GM03348 (cell line): ENCODE measurements at regions not wholly inside any gene's neighbourhood (a gene's known extent, or its start where the extent isn't known, plus 50 kb on each side); places are given as distances from the start of the nearest gene placed in this dataset.

Source experiments
- DNase-seq: peaks from one replicate; pipeline ENCODE4 v3.0.0; 2012; ENCODE audit warnings: low spot score

DNA sequence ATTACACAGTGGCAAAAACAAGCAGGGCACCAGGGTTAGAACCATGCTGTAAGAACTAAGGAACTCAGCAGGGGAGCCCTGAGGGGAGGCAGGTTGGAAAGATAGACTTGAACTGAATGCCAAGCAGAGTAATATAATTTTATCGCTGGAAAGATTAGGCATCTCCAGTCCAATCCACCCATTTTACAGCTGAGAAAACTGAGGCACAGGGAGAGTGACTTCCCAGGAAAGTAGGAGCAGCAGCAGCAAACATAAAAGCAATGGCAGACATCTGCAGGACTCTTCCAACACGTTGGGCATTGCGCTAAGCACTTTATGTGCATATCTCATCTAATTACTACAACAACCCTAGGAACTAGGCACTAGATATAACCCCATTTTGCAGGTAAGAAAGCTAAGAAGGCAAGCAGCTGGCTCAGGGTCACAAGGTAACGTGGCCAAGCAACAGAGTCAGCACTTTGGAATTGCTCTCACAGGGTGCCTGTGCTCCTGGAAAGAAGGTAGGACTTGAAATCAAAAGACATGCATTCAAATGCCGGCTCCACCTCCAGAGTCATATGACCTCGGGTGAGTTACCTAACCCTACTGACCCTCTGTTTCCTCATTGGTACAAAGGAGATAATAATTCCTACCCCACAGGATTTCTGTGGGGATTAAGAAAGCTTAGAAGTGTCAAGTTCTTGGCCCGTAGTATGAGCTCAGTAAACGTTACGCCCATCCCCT is 215.3 kb downstream of the BARX2 start:
- no peak for DNase-seq

- DNase-seq = no peak
Measured at GRCh38 chr11:129591527-129591926, 215.9 kb downstream of the BARX2 start.

DNA sequence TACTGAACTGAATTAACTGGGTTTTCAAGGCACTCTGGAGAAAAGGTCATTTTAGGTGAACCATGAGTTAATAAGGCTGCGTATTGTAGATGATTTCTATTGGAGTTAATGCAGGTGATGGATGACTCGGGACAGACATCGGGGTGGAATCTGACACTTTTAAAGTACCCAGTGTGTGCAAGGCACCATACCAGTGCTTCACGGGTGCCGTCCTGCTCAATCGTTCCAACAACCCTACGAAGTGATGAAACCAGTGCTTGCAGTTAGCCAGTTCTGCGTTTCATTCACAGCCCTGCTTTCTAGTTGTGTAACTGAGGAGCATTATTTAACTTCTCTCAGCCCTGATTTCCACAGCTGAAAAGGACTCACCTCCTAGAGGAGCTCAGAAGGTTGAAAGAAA is 216.5 kb downstream of the BARX2 start:
- no peak for DNase-seq

- no peak for DNase-seq
Measured at GRCh38 chr11:129593098-129593497, 217.4 kb downstream of the BARX2 start.

DNA sequence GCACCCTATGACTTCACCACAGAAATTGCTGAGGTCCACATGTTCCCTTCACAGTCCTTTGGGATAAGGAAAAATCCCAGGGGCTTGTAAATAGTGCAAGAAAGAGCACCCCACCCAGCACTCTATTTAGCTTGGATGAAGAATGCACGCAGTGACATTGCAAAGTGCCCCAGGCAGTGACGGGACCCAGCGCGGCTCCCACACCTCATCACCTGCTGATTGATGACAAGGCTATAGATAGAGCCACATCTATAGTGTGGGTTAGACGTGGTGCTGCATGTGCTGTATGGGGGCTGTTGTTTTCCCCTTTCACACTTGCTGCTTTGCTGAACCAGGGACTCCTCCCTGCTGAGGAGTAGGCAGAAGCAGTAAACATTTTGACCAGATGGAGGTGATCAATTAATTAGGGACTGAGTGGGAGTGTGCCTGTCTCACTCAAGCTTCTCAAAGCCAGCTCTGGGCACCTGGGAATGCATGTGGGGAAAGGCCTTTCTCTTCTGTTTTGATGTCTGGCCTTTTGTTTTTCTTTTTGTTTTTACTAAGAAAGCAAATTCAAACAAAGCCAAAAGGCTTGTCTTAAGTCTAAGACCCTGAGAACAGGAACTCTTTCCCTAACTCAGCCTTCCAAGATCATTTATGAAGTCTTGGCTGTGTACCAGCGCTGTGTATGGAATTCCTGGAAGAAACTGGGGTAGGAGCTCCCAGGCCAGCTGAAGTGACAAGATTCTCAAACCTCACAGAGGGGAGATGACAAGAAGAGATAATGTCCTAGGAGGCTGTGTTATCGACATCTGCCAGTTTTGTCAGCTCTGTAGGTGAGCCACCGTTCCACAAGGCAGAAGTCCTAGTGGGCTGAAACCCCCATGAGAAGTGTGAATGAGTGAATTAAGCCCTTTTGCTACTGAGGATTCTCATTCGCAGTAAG is 219.7 kb downstream of the BARX2 start:
- DNase-seq = no peak

DNA sequence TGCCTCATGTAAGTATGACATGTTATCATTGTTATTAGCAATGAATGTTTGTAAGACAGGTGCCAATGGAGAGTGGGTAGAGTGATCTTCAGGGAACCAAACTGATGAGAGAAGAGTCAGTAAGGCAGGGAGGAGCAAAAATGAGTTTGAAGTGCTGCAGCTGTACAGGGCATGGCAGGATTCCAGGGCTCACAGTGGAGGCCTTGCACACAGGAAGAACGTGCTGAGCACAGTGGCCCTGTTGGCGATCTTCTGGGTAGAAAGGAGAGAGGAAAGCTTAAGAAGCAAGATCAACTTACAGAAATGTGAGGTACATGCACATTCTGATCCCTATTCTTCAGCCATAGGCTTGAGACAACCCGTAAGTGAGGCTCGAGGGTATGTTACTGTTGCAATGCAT is 219.3 kb upstream of the TMEM45B start:
- DNase-seq = no peak

DNA sequence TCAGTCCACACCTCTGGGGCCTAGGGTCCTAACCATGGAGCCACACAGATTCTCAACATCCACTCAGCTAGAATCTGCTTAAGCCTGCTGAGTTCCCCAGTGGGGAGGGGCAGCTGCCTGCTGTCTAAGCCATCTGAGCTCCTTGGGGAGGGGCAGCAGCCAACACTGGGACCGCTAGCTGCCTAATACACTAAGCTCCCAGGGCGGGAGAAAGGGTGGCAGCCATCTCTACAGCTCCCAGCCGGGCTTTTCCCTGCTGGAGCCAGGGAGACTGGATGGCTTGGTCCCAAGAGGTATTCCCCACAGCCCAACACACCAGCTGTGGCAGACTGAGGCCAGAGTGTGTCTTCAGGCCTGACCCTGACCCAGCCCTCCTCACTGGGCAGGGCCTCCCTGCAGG is 217.3 kb upstream of the TMEM45B start:
- DNase-seq = no peak

DNA sequence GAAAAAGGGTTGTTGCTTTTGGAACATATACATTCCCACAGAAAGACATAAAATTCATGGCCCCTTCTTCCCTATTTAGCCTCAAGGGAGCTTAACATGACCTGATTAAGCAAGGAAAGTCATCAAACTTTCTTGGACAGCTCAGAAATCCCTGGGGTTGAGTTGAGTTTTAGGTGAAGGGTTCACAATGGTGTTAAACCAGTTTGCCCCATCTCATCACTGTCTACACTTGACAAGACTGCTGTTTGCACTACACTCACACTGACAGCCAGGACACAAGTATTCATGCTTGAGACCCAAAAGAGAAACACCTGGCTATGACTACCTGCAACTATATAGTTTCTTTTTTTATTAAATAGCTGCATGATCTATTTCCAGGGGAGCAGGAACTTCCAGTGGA is 209.8 kb upstream of the TMEM45B start:
- DNase-seq = no peak

GRCh38 chr11:129608711-129609110 is 206.9 kb upstream of the TMEM45B start:
- no peak for DNase-seq

- no peak for DNase-seq
Measured at GRCh38 chr11:129610125-129610524, 205.5 kb upstream of the TMEM45B start.

DNA sequence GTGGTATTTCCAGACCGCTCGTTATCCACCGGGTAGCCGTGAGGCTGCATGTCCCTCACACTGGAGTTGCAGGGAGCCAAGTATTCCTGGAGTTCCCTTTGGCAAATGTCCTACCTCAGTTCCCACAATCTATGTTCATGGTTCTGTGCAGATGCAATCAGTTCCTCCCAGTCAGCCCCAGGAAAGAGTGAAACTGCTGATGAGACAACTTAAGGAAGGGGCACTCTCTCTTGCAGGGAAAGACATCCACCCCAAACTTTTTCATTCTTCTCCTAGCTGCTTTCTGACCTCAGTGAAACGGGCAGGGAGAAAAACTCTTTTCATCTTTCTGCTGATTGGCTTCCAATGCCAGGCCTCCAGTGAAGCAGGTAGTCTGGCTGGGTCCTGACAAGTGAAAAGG is 205.1 kb upstream of the TMEM45B start:
- no peak for DNase-seq

DNA sequence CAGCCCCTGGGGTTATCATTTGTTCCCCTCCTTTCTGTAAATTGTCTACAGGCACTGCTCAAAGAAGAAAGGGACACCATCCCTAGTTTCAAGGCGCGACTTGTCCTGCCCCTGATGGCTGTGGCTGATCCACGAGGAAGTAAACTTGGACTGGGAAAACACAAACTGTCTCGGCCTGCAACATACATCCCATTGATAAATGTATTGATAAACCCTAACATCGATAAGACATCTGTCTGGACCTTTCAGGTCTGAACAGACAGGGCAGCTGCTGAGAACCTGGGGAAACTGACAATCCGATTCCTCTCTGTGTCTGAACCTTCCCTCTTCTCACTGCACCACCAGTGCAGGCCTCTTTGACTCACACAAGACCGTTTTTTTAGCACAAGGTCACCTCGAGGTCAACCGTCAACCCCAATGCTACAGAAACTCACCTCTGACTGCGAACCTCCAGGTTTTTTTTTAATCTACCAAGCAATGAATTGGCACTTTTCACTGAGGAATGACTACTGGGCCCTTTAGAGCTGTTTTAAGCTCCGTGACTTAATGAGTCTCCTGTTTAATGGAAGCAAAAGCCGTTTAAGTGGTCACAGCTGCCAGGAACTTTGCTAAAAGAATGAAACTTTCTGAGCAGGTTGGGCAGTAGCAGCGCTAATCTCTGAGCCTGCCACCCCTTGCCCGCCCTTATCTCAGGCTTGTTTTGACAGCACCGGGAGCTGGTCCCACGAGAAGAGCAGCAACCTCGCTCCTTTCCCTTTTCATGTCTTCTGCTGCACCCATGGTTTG is 203.8 kb upstream of the TMEM45B start:
- DNase-seq = no peak

- DNase-seq = no peak
Measured at GRCh38 chr11:129612447-129612961, 203.1 kb upstream of the TMEM45B start.

GRCh38 chr11:129613071-129613470 is 202.6 kb upstream of the TMEM45B start:
- no peak for DNase-seq

GRCh38 chr11:129614256-129614944 is 201.2 kb upstream of the TMEM45B start:
- no peak for DNase-seq

GRCh38 chr11:129618046-129618569 is 197.5 kb upstream of the TMEM45B start:
- no peak for DNase-seq

DNA sequence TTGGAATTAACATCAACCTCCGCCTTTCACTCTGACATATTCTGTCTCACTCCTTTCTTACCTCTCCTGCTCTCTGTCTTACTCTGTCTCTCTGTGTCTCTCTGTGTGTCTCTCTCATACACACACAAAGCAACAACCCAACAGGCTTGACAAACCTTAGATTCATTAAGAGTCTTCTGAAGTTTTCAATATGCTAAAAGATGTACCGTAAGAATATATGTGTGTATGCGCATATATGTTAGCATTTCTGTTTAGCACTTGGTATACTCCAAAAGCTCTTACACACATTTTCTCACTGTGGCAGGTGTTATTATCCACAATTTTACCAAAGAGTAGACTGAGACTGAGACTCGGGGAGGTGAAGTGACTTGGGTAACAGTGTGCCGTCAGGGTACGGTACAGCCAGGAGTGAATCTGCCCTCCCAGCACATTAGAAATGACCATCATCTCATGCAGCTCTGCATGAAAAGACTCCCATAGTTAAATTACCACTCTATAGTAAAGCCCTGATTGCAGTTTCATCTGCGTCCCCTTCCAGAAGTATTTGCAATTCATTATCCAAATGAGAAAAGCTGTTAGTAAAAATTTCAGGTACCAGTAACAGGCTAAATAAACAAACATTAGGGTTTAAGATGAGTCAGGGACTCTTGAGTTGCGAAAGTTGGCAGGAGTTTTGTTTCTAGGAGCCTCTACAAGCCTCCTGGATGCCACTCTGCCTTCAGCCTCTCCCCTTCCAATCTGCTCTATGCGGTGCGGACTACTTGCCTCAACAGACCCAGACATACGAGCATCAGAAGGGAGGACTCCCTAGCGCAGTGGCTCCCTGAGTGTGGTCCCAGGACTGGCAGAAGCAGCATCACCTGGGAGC is 195.2 kb upstream of the TMEM45B start:
- DNase-seq = no peak

DNA sequence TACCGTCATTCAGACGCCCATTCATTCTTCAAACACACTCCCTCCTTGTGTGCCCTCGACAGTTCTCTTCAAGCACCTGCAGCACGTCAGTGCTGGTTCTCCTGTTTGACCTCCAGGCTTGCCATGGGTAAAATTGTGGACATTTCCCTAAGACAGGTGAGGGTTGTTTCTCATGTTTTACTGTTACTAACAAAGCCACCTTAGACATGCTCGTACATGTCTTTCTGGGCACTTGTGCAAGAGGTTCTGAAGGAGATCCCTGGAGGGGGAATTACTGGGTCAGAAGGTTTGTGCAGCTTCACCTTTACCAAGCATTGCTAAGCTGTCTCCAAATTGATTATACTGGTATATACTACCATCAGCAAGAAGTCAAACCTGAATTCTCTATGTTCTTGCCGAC is 189.7 kb upstream of the TMEM45B start:
- no peak for DNase-seq

GRCh38 chr11:129631201-129631600 is 184.4 kb upstream of the TMEM45B start:
- no peak for DNase-seq

DNA sequence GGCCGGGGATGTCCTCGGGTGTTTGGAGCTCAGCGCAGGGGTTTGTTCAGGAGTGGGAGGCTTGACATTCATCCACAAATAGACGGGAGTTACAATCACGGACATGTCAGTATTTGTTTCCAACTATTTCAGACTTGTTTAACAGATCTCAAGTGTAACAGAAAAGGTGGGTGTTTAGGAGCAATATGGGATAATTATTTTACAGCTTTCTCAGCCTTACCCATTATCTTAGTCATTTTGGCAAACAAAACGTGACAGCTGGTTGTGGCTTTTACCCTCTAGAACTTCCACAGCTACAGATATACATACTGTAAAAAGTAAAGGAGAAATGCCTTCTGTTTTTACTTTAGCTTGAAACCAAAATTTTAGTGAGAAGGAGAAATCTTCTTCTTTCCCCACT is 178.7 kb upstream of the TMEM45B start:
- DNase-seq = no peak

- DNase-seq = no peak
Measured at GRCh38 chr11:129637473-129637872, 178.2 kb upstream of the TMEM45B start.
